K562 (cell line): ENCODE measurements at regions not wholly inside any gene's neighbourhood (a gene's known extent, or its start where the extent isn't known, plus 50 kb on each side); places are given as distances from the start of the nearest gene placed in this dataset.

Experiments
- ATAC-seq: fragments of 200-7000 bp; cut with Tn5 transposase; 3 replicates; pipeline ENCODE4 v1.9.1; 2020; ENCODE audit warnings: moderate library complexity
- BruUV-seq: library from RNA; stranded (reverse); fragments of 400-500 nt; replicated peaks from 2 replicates; lab custom pipeline; 2021; lab: Mats Ljungman, UMichigan
- CTCF ChIA-PET: fragments of 300-600 bp; formaldehyde crosslinking; extraction: SDS; loops from one replicate; lab custom pipeline; 2021; ENCODE audit warnings: low intra/inter-chr PET ratio; lab: Yijun Ruan, JAX
- POLR2A ChIA-PET: fragments of 300-600, 350-650 bp; sonication (Branson Sonifier 250); formaldehyde crosslinking; extraction: SDS; loops from one replicate; lab custom pipeline; 2021; ENCODE audit warnings: antibody characterized with exemption, inconsistent platforms; lab: Yijun Ruan, JAX
- DNase-seq, 4 experiments: peaks; one replicate each; pipeline versions ENCODE4 v3.0.0 to v3.0.0-alpha.2; 2011 to 2018; ENCODE audit warnings: low spot score in 3 of 4, mixed read lengths in 3 of 4; ENCODE audit errors: extremely low read depth in 1 of 4
- FAIRE-seq: peaks from 2 replicates; lab custom pipeline; 2011; peaks lifted over from hg19 to GRCh38; lab: Jason Lieb, UNC
- H2AFZ ChIP-seq: 2 replicates; pipeline ENCODE4 v1.6.0; 2011; ENCODE audit warnings: low read depth, low read length, control low read depth, inconsistent platforms
- H3K27ac ChIP-seq: fragments of 200-600 bp; 3 replicates; pipeline ENCODE4 v1.8.0; 2011; ENCODE audit warnings: low read depth, mild to moderate bottlenecking, control low read depth, inconsistent platforms, low read length, moderate library complexity, mixed read lengths; ENCODE audit errors: extremely low read depth
- H3K27me3 ChIP-seq, 2 experiments: fragments of 300-600 bp in 1 of 2; 2 replicates in 1 of 2; 3 replicates in 1 of 2; pipeline versions ENCODE4 v1.6.0 to v1.8.0; 2011; ENCODE audit warnings: inconsistent platforms in 2 of 2, low read length in 2 of 2, mild to moderate bottlenecking in 1 of 2, mixed read lengths in 1 of 2, moderate library complexity in 1 of 2; ENCODE audit not compliant: control insufficient read depth in 2 of 2, insufficient read depth in 2 of 2
- H3K36me3 ChIP-seq: fragments of 300-600 bp; 3 replicates; pipeline ENCODE4 v1.8.0; 2011; ENCODE audit warnings: mild to moderate bottlenecking, low read length, inconsistent platforms; ENCODE audit not compliant: control insufficient read depth, insufficient read depth
- H3K4me1 ChIP-seq, 2 experiments: fragments of 200-600 bp in 1 of 2; replicated peaks in 1 of 2; 2 replicates in 1 of 2; 3 replicates in 1 of 2; pipeline versions ENCODE4 v1.5.1 to v1.8.0; 2011; ENCODE audit warnings: inconsistent platforms in 2 of 2, low read length in 2 of 2, mild to moderate bottlenecking in 1 of 2, mixed read lengths in 1 of 2, moderate library complexity in 1 of 2; ENCODE audit not compliant: control insufficient read depth in 2 of 2, insufficient read depth in 2 of 2
- H3K4me2 ChIP-seq: 2 replicates; pipeline ENCODE4 v1.6.1; 2011; ENCODE audit warnings: low read length, control low read depth, inconsistent platforms, mixed read lengths; ENCODE audit not compliant: insufficient read depth
- H3K4me3 ChIP-seq: fragments of 200-600 bp; sonication (generic), shearing (Covaris generic); 2 replicates; pipeline ENCODE4 v1.5.1; 2016; ENCODE audit warnings: control low read depth, inconsistent platforms
- H3K79me2 ChIP-seq: fragments of 200-600 bp; 3 replicates; pipeline ENCODE4 v1.8.0; 2011; ENCODE audit warnings: low read length, inconsistent platforms; ENCODE audit not compliant: control insufficient read depth, insufficient read depth
- H3K9ac ChIP-seq, 2 experiments: 2 replicates each; pipeline versions ENCODE4 v1.6.0 to v1.6.1; 2011; ENCODE audit warnings: low read depth in 2 of 2, low read length in 2 of 2, control low read depth in 1 of 2, inconsistent platforms in 1 of 2, mild to moderate bottlenecking in 1 of 2, mixed read lengths in 1 of 2; ENCODE audit not compliant: insufficient read depth in 1 of 2
- H3K9me1 ChIP-seq: one replicate; pipeline ENCODE4 v1.6.0; 2011; ENCODE audit warnings: inconsistent platforms, mild to moderate bottlenecking, low read length, moderate library complexity; ENCODE audit not compliant: control insufficient read depth, insufficient read depth
- H3K9me3 ChIP-seq: replicated peaks from 2 replicates; pipeline ENCODE4 v1.5.1; 2011; ENCODE audit warnings: low read depth, low read length, inconsistent platforms; ENCODE audit not compliant: control insufficient read depth, insufficient read depth
- H4K20me1 ChIP-seq: replicated peaks from 2 replicates; pipeline ENCODE4 v1.6.1; 2011; ENCODE audit warnings: low read length, inconsistent platforms, mixed read lengths; ENCODE audit not compliant: control insufficient read depth, insufficient read depth
- ARID3A ChIP-seq: IDR thresholded peaks from 2 replicates; pipeline ENCODE4 v1.6.1; 2012; ENCODE audit warnings: low read depth, low read length, improper control_type of control experiment, borderline replicate concordance
- CLOCK ChIP-seq: fragments of 250-450 bp; sonication (Bioruptor Pico); IDR thresholded peaks from 2 replicates; pipeline ENCODE4 v1.4.0; 2020; ENCODE audit warnings: mild to moderate bottlenecking, moderate library complexity, borderline replicate concordance
- HDAC8 ChIP-seq: fragments of 450-650 bp; IDR thresholded peaks from 2 replicates; pipeline ENCODE4 v1.6.1; 2016; ENCODE audit warnings: mild to moderate bottlenecking, missing genetic modification characterization, moderate library complexity, missing compliant biosample characterization
- MCM3 ChIP-seq: fragments of 450-650 bp; IDR thresholded peaks from 2 replicates; pipeline ENCODE4 v1.6.1; 2016
- MCM5 ChIP-seq: fragments of 450-650 bp; IDR thresholded peaks from 2 replicates; pipeline ENCODE4 v1.6.1; 2016; ENCODE audit warnings: low read depth
- NR3C1 ChIP-seq: sonication (generic); formaldehyde crosslinking; IDR thresholded peaks from 2 replicates; pipeline ENCODE4 v1.8.1; 2022; ENCODE audit warnings: missing genetic modification reagents
- SIRT6 ChIP-seq: IDR thresholded peaks from one replicate; pipeline ENCODE4 v1.6.1; 2012; ENCODE audit warnings: low read depth, mild to moderate bottlenecking, control low read depth, inconsistent platforms, low read length, moderate library complexity
- ZNF146 ChIP-seq: IDR thresholded peaks from one replicate; pipeline ENCODE4 v1.6.1; 2018; ENCODE audit warnings: missing compliant biosample characterization; ENCODE audit not compliant: unreplicated experiment
- ZNF699 ChIP-seq: fragments of 250-450 bp; sonication (Bioruptor Pico); IDR thresholded peaks from 2 replicates; pipeline ENCODE4 v1.8.0; 2021; ENCODE audit warnings: mild to moderate bottlenecking, moderate library complexity; ENCODE audit not compliant: insufficient replicate concordance
- ZNF79 ChIP-seq: fragments of 250-450 bp; sonication (Bioruptor Pico); IDR thresholded peaks from 2 replicates; pipeline ENCODE4 v1.4.0; 2020; ENCODE audit warnings: low read depth, mild to moderate bottlenecking, moderate library complexity
- WGBS: fragments of 100-300 bp; shearing (Covaris generic); methylation state at CpG from one replicate; pipeline ENCODE4 v1.1.6; 2016; ENCODE audit warnings: low coverage, mixed read lengths; ENCODE audit not compliant: insufficient coverage; ENCODE audit errors: missing lambda C conversion rate; 5-methylcytosine and 5-hydroxymethylcytosine counted together
- in situ Hi-C: fragments of 300-500 bp; cut with MboI; formaldehyde crosslinking; loops from 4 replicates; pipeline ENCODE4 v1.15.0; 2018; ENCODE audit warnings: inconsistent platforms, mixed read lengths
- intact Hi-C: fragments of 100-400 bp; cut with micrococcal nuclease; formaldehyde crosslinking; loops from 2 replicates; pipeline ENCODE4 v1.14.2; 2022
- TF ChIP-seq, protein P1 (sequence below): fragments of 250-450 bp; sonication (Bioruptor Pico); IDR thresholded peaks from 2 replicates; pipeline ENCODE4 v1.5.0; 2021

GRCh38 chr5:152271420-152271819 is 133.7 kb downstream of the NMUR2 start (continued):
- TF ChIP-seq CLOCK (CRISPR knock-in tag), result no peak
- TF ChIP-seq, protein P1, sequence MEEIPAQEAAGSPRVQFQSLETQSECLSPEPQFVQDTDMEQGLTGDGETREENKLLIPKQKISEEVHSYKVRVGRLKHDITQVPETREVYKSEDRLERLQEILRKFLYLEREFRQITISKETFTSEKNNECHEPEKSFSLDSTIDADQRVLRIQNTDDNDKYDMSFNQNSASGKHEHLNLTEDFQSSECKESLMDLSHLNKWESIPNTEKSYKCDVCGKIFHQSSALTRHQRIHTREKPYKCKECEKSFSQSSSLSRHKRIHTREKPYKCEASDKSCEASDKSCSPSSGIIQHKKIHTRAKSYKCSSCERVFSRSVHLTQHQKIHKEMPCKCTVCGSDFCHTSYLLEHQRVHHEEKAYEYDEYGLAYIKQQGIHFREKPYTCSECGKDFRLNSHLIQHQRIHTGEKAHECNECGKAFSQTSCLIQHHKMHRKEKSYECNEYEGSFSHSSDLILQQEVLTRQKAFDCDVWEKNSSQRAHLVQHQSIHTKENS (CRISPR knock-in tag), result no peak

- FAIRE-seq (no peak), DNase-seq (no peak), ATAC-seq (no peak)
- H3K27me3 ChIP-seq, result no peaks in the 10 kb centered on the region
- H3K9me1 ChIP-seq, result no peaks in the 10 kb centered on the region
- no peak overlapping the region for H3K4me2 ChIP-seq
- H3K36me3 ChIP-seq, result no peaks in the 10 kb centered on the region
- CTCF ChIA-PET, result no interaction called here
- no peak overlapping the region for H2AFZ ChIP-seq
- H3K9ac ChIP-seq, result no peak overlapping the region
- no TSS peak for BruUV-seq
- no peaks in the 10 kb centered on the region for H4K20me1 ChIP-seq
- no peaks in the 10 kb centered on the region for H3K9me3 ChIP-seq
- no peaks in the 10 kb centered on the region for H3K4me1 ChIP-seq
- WGBS, result 0% methylated on average over 2 of the region's 2 CpGs
- intact Hi-C loops (no loop called here), in situ Hi-C loops (no loop called here)
- H3K79me2 ChIP-seq, result no peaks in the 10 kb centered on the region
- POLR2A ChIA-PET, result no interaction called here
- no peak overlapping the region for H3K4me3 ChIP-seq
- no peak overlapping the region for H3K27ac ChIP-seq
- TF ChIP-seq ZNF699 (CRISPR knock-in tag) (no peak), MCM3 (no peak), NR3C1 (CRISPR knock-in tag) (no peak), HDAC8 (tag) (no peak), SIRT6 (no peak), ARID3A (no peak), ZNF79 (CRISPR knock-in tag) (no peak), ZNF146 (CRISPR knock-in tag) (no peak), MCM5 (no peak)
Measured at GRCh38 chr5:152270096-152270495, 135.0 kb downstream of the NMUR2 start.
